ENCODE measurements at regions not wholly inside any gene's neighbourhood (a gene's known extent, or its start where the extent isn't known, plus 50 kb on each side); places are given as distances from the start of the nearest gene placed in this dataset.

- TF ChIP-seq ZMYM3 (CRISPR knock-in tag; IDR thresholded peaks at IDR 0.05) (no peak), ZHX1 (CRISPR knock-in tag; IDR thresholded peaks at IDR 0.05; ENCODE audit: low read depth) (no peak), ZNF639 (CRISPR knock-in tag; conservative IDR thresholded peaks at IDR 0.05) (no peak), NR3C1 (CRISPR knock-in tag; IDR thresholded peaks at IDR 0.05) (no peak)
Observed at GRCh38 chr4:149280806-149281205, 534.8 kb downstream of the IQCM start (continued).

GRCh38 chr4:149279776-149280175 is 535.9 kb downstream of the IQCM start:
- in situ Hi-C loops (cut with HindIII; ENCODE audit: extremely low pct_ligation_motif_present, low pct_unique_long_range_greater_than_20kb), result no loop called here
- intact Hi-C loops (cut with micrococcal nuclease; ENCODE audit: unreplicated experiment), result no loop called here
- Histone ChIP-seq H3K27me3 (ENCODE audit: control insufficient read depth in 1 of 2, insufficient read depth in 2 of 2, low read length in 2 of 2) (no peaks in the 10 kb centered on the region), H3K9ac (ENCODE audit: insufficient read depth, low read depth, low read length) (no peak overlapping the region), H3K4me1 (ENCODE audit: insufficient read depth, low read length) (no peaks in the 10 kb centered on the region), H3K4me3 (replicated peaks in 1 of 3; ENCODE audit: insufficient read depth in 1 of 3, low read depth in 2 of 3, low read length in 3 of 3) (no peak overlapping the region), H3K4me2 (ENCODE audit: low read depth, low read length) (no peak overlapping the region), H4K20me1 (ENCODE audit: insufficient read depth, low read length) (no peaks in the 10 kb centered on the region), H3K27ac (ENCODE audit: extremely low read length, insufficient read depth, low read length) (no peak overlapping the region), H3K79me2 (ENCODE audit: insufficient read depth, low read length) (no peaks in the 10 kb centered on the region), H3K36me3 (replicated peaks in 1 of 2; ENCODE audit: control insufficient read depth in 1 of 2, insufficient read depth in 2 of 2, low read length in 2 of 2) (no peaks in the 10 kb centered on the region), H2AFZ (ENCODE audit: low read length) (no peak overlapping the region), H3K9me3 (ENCODE audit: low read length) (peaks cover 19% of the 10 kb centered on the region)
- BruUV-seq (replicated peaks), result no TSS peak
- no peak for TF ChIP-seq ZNF251 (CRISPR knock-in tag; IDR thresholded peaks at IDR 0.05)
- TF ChIP-seq ZNF10 (CRISPR knock-in tag; IDR thresholded peaks at IDR 0.05; ENCODE audit: borderline replicate concordance, low read depth), result no peak
- no peak for TF ChIP-seq TBX3 (IDR thresholded peaks at IDR 0.05; ENCODE audit: borderline replicate concordance)
- no peak for TF ChIP-seq JUNB (CRISPR knock-in tag; IDR thresholded peaks at IDR 0.05; ENCODE audit: borderline replicate concordance)
- no peak for TF ChIP-seq POGK (CRISPR knock-in tag; conservative IDR thresholded peaks at IDR 0.05)
- TF ChIP-seq HOMEZ (CRISPR knock-in tag; IDR thresholded peaks at IDR 0.05; ENCODE audit: low read depth), result no peak
- TF ChIP-seq KDM6A (CRISPR knock-in tag; IDR thresholded peaks at IDR 0.05; ENCODE audit: low read depth), result no peak
- ChIA-PET CTCF (ENCODE audit: low intra/inter-chr PET ratio, low total read pairs) (no interaction called here), POLR2A (no interaction called here)
- WGBS (ENCODE audit: low lambda C conversion rate), result 0% methylated on average over 4 of the region's 4 CpGs
- ATAC-seq, result no peak
- FAIRE-seq, result no peak
- no peak for DNase-seq (ENCODE audit: low spot score)

All from HepG2 (cell line).